ENCODE measurements at regions not wholly inside any gene's neighbourhood (a gene's known extent, or its start where the extent isn't known, plus 50 kb on each side); places are given as distances from the start of the nearest gene placed in this dataset.

- Histone ChIP-seq H3K36me3 (ENCODE audit: control insufficient read depth in 2 of 3, insufficient read depth in 3 of 3, low read length in 3 of 3) (no peaks in the 10 kb centered on the region), H3K27me3 (ENCODE audit: control insufficient read depth, insufficient read depth, low read length) (no peaks in the 10 kb centered on the region), H3K4me1 (ENCODE audit: control insufficient read depth in 2 of 3, insufficient read depth in 2 of 3, low read depth in 1 of 3, low read length in 3 of 3) (peaks cover 11 to 16% (median 12%) of the 10 kb centered on the region in 3 donors), H3K9ac (ENCODE audit: low read length in 3 of 3) (peak overlapping the region in 2 of 3 donors; percentile 21 to 65), H3K4me3 (ENCODE audit: low read length in 3 of 3) (peak overlapping the region; percentile 13 to 51 (median 22)), H3K27ac (ENCODE audit: low read depth in 2 of 2, low read length in 2 of 2) (peak overlapping the region; percentile 14 to 45), H3K9me3 (ENCODE audit: control insufficient read depth in 2 of 3, insufficient read depth in 1 of 3, low read length in 3 of 3) (no peaks in the 10 kb centered on the region)
- TF ChIP-seq CTCF (IDR thresholded peaks at IDR 0.05; ENCODE audit: borderline replicate concordance, extremely low read depth, insufficient read depth) = no peak
- peak in 4 of 5 donors; percentile 59 to 98 (median 79) for DNase-seq
- peak; percentile 98 for FAIRE-seq
- intact Hi-C loops (cut with DNase I) = no loop called here
These were observed 155.9 kb upstream of the KLF12 start for GRCh38 chr13:74289861-74290773.

GRCh38 chr13:74289107-74289506, 154.9 kb upstream of the KLF12 start:
- no peak overlapping the region for H3K9ac ChIP-seq (ENCODE audit: low read length in 3 of 3)

GRCh38 chr13:74288361-74288911, 154.2 kb upstream of the KLF12 start:
- Histone ChIP-seq H3K27ac (ENCODE audit: low read depth in 2 of 2, low read length in 2 of 2) (peak overlapping the region; percentile 51 to 82), H3K9ac (ENCODE audit: low read length in 3 of 3) (peak overlapping the region; percentile 25 to 68 (median 56)), H3K9me3 (ENCODE audit: control insufficient read depth in 2 of 3, insufficient read depth in 1 of 3, low read length in 3 of 3) (no peaks in the 10 kb centered on the region), H3K4me3 (ENCODE audit: low read length in 3 of 3) (peak overlapping the region; percentile 42 to 69 (median 63)), H3K4me1 (ENCODE audit: control insufficient read depth in 2 of 3, insufficient read depth in 2 of 3, low read depth in 1 of 3, low read length in 3 of 3) (peaks cover 11 to 16% (median 12%) of the 10 kb centered on the region in 3 donors), H3K36me3 (ENCODE audit: control insufficient read depth in 2 of 3, insufficient read depth in 3 of 3, low read length in 3 of 3) (no peaks in the 10 kb centered on the region), H3K27me3 (ENCODE audit: control insufficient read depth, insufficient read depth, low read length) (no peaks in the 10 kb centered on the region)
- intact Hi-C loops (cut with DNase I) = no loop called here
- DNase-seq = peak; percentile 41 to 77 (median 59)
- no peak for FAIRE-seq
- TF ChIP-seq CTCF (IDR thresholded peaks at IDR 0.05; ENCODE audit: borderline replicate concordance, extremely low read depth, insufficient read depth) = no peak

More at GRCh38 chr13:74289107-74289506, 154.9 kb upstream of the KLF12 start:
- intact Hi-C loops (cut with DNase I) = no loop called here
- Histone ChIP-seq H3K27ac (ENCODE audit: low read depth in 2 of 2, low read length in 2 of 2) (no peak overlapping the region), H3K27me3 (ENCODE audit: control insufficient read depth, insufficient read depth, low read length) (no peaks in the 10 kb centered on the region), H3K36me3 (ENCODE audit: control insufficient read depth in 2 of 3, insufficient read depth in 3 of 3, low read length in 3 of 3) (no peaks in the 10 kb centered on the region), H3K9me3 (ENCODE audit: control insufficient read depth in 2 of 3, insufficient read depth in 1 of 3, low read length in 3 of 3) (no peaks in the 10 kb centered on the region), H3K4me1 (ENCODE audit: control insufficient read depth in 2 of 3, insufficient read depth in 2 of 3, low read depth in 1 of 3, low read length in 3 of 3) (peaks cover 11 to 16% (median 12%) of the 10 kb centered on the region in 3 donors), H3K4me3 (ENCODE audit: low read length in 3 of 3) (no peak overlapping the region)
- TF ChIP-seq CTCF (IDR thresholded peaks at IDR 0.05; ENCODE audit: borderline replicate concordance, extremely low read depth, insufficient read depth) = no peak
- DNase-seq (peak in 1 of 5 donors; percentile 9), FAIRE-seq (no peak)
